ENCODE measurements at regions not wholly inside any gene's neighbourhood (a gene's known extent, or its start where the extent isn't known, plus 50 kb on each side); places are given as distances from the start of the nearest gene placed in this dataset.
A peak's percentile ranks its signal among the peaks of the same experiment; 100 is the strongest.

DNA sequence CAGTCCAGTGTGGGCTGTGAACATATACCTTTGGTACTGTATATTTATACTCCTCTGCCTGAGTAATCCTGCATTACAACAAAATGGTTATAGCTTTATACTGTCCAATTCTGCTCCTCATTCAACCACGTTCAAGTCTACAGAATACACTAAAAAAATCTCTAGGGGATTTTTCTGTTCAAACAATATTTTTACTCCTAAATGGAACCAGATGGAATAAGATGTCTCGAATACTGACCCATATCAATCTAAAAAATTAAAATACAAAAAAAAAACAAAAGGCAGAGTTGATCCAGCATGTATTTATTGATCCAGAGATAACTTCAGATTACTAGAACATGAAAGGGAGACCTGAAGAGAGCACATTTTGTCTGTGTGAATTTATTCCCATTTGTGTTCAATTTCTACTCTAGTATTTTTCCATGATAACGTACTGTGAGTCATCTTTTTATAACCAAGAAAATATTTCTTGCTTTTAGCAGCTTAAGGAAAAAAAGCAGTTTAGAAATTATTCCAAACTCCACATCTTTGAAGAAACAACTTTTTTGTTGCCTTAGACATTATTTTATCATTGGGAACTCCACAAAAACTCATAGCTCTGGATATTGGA lies 910.7 kb downstream of the TBL1XR1 start:
- POLR2A ChIA-PET, result no interaction called here
- H3K27ac Mint-ChIP-seq (ENCODE audit: low read depth, unreplicated experiment), result no peak overlapping the region
- no peaks in the 10 kb centered on the region for H3K9me3 Mint-ChIP-seq (ENCODE audit: unreplicated experiment)
- intact Hi-C loops (cut with micrococcal nuclease), result no loop called here
- no peaks in the 10 kb centered on the region for H3K27me3 Mint-ChIP-seq (ENCODE audit: insufficient read depth, unreplicated experiment)
- H3K4me3 Mint-ChIP-seq (ENCODE audit: unreplicated experiment), result no peak overlapping the region
- no peaks in the 10 kb centered on the region for H3K36me3 Mint-ChIP-seq (ENCODE audit: insufficient read depth, unreplicated experiment)
- no peak for DNase-seq (ENCODE audit: unreplicated experiment)
- TF ChIP-seq, protein P1, sequence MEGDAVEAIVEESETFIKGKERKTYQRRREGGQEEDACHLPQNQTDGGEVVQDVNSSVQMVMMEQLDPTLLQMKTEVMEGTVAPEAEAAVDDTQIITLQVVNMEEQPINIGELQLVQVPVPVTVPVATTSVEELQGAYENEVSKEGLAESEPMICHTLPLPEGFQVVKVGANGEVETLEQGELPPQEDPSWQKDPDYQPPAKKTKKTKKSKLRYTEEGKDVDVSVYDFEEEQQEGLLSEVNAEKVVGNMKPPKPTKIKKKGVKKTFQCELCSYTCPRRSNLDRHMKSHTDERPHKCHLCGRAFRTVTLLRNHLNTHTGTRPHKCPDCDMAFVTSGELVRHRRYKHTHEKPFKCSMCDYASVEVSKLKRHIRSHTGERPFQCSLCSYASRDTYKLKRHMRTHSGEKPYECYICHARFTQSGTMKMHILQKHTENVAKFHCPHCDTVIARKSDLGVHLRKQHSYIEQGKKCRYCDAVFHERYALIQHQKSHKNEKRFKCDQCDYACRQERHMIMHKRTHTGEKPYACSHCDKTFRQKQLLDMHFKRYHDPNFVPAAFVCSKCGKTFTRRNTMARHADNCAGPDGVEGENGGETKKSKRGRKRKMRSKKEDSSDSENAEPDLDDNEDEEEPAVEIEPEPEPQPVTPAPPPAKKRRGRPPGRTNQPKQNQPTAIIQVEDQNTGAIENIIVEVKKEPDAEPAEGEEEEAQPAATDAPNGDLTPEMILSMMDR (IDR thresholded peaks at IDR 0.05; ENCODE audit: unreplicated experiment), result no peak
- H3K4me1 Mint-ChIP-seq (ENCODE audit: insufficient read depth, unreplicated experiment), result no peaks in the 10 kb centered on the region
- no TSS peak for BruUV-seq (replicated peaks)
- CTCF ChIA-PET, result no interaction called here

DNA sequence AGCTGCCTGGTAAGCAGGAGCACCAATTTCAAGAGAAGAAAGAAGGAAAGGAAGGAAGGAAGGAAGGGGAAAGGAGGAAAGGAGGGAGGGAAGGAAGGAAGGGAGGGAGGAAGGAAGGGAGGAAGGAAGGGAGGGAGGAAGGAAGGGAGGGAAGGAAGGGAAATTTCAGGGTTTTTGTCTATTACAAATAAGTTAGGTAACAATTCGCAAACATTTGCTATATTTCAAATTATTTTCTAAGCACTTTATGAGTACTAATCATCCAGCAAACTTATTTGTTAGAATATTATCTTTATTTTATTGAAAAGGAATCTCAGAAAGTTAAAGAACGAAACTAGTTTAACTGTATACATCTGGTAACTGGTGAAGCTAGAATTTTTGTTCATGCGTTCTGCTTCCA lies 921.7 kb downstream of the TBL1XR1 start:
- no TSS peak for BruUV-seq (replicated peaks)
- intact Hi-C loops (cut with micrococcal nuclease), result no loop called here
- H3K4me3 Mint-ChIP-seq (ENCODE audit: unreplicated experiment), result no peak overlapping the region

DNA sequence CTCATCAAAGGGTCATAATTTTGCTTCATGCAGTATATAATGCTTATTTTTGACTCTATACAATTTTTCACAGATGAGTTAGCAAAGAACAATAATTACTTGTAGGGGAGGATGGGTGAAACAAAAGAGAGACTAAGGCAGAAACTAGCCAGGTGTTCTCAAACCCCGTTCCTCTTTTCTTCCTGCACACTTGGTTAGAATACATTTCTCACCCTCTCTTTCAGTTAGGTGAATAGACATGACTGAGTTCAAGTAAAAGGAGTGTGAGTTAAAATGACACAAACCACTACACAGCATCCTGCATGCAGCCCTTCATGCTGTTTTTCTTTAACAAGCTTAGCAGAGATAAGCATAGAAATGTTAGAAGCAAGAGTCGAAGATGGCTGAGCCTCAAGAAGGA lies 922.2 kb downstream of the TBL1XR1 start:
- no peak overlapping the region for H3K4me3 Mint-ChIP-seq (ENCODE audit: unreplicated experiment)
- TF ChIP-seq, protein P1 (IDR thresholded peaks at IDR 0.05; ENCODE audit: unreplicated experiment), result no peak
- POLR2A ChIA-PET, result no interaction called here
- H3K27me3 Mint-ChIP-seq (ENCODE audit: insufficient read depth, unreplicated experiment), result no peaks in the 10 kb centered on the region
- H3K9me3 Mint-ChIP-seq (ENCODE audit: unreplicated experiment), result no peaks in the 10 kb centered on the region
- CTCF ChIA-PET, result no interaction called here
- no TSS peak for BruUV-seq (replicated peaks)
- peaks cover 11% of the 10 kb centered on the region for H3K4me1 Mint-ChIP-seq (ENCODE audit: insufficient read depth, unreplicated experiment)
- H3K36me3 Mint-ChIP-seq (ENCODE audit: insufficient read depth, unreplicated experiment), result no peaks in the 10 kb centered on the region
- intact Hi-C loops (cut with micrococcal nuclease), result no loop called here
- DNase-seq (ENCODE audit: unreplicated experiment), result no peak
- H3K27ac Mint-ChIP-seq (ENCODE audit: low read depth, unreplicated experiment), result no peak overlapping the region

More for the DNA sequence above, 921.7 kb downstream of the TBL1XR1 start:
- peaks cover 11% of the 10 kb centered on the region for H3K4me1 Mint-ChIP-seq (ENCODE audit: insufficient read depth, unreplicated experiment)
- no peak overlapping the region for H3K27ac Mint-ChIP-seq (ENCODE audit: low read depth, unreplicated experiment)
- DNase-seq (ENCODE audit: unreplicated experiment), result no peak
- ChIA-PET CTCF (interaction anchor here (0.5 to 0.8 kb wide), 2 partner anchors 17 to 129 kb away, joined by 3 read pairs; no protein-coding TSS in a partner anchor), POLR2A (no interaction called here)
- no peaks in the 10 kb centered on the region for H3K27me3 Mint-ChIP-seq (ENCODE audit: insufficient read depth, unreplicated experiment)
- TF ChIP-seq, protein P1 (IDR thresholded peaks at IDR 0.05; ENCODE audit: unreplicated experiment), result no peak
- H3K36me3 Mint-ChIP-seq (ENCODE audit: insufficient read depth, unreplicated experiment), result no peaks in the 10 kb centered on the region
- H3K9me3 Mint-ChIP-seq (ENCODE audit: unreplicated experiment), result no peaks in the 10 kb centered on the region

DNA sequence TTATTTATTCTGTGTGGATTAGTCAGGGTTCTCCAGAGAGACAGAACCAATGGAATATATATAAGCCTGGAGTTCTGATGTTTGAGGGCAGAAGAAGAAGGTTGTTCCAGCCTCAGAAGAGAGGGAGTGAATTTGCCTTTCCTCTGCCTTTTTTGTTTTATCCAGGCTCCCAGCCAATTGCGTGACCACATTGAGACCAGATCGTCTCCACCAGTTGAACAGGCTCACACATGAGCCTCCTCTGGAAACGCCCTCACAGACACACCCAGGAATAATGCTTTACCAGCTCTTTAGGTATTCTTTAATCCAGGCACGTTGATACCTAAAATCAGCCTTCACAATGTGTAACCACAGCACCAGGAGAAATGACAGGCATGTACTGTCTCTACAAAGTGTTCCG lies 923.1 kb downstream of the TBL1XR1 start:
- H3K36me3 Mint-ChIP-seq (ENCODE audit: insufficient read depth, unreplicated experiment), result no peaks in the 10 kb centered on the region
- intact Hi-C loops (cut with micrococcal nuclease), result no loop called here
- TF ChIP-seq, protein P1 (IDR thresholded peaks at IDR 0.05; ENCODE audit: unreplicated experiment), result no peak
- peak; percentile 45 for DNase-seq (ENCODE audit: unreplicated experiment)
- no TSS peak for BruUV-seq (replicated peaks)
- H3K4me3 Mint-ChIP-seq (ENCODE audit: unreplicated experiment), result no peak overlapping the region
- no peaks in the 10 kb centered on the region for H3K9me3 Mint-ChIP-seq (ENCODE audit: unreplicated experiment)
- ChIA-PET CTCF (interaction anchor here (0.6 kb wide), 1 partner anchor 1289 kb away, joined by 3 read pairs; no protein-coding TSS in a partner anchor), POLR2A (no interaction called here)
- no peaks in the 10 kb centered on the region for H3K27me3 Mint-ChIP-seq (ENCODE audit: insufficient read depth, unreplicated experiment)
- peak overlapping the region; percentile 28 for H3K27ac Mint-ChIP-seq (ENCODE audit: low read depth, unreplicated experiment)
- H3K4me1 Mint-ChIP-seq (ENCODE audit: insufficient read depth, unreplicated experiment), result peaks cover 11% of the 10 kb centered on the region

Data from MCF 10A (cell line).